GM23338 (cell line): ENCODE measurements at regions not wholly inside any gene's neighbourhood (a gene's known extent, or its start where the extent isn't known, plus 50 kb on each side); places are given as distances from the start of the nearest gene placed in this dataset.

Experiments used
- CTCF ChIP-seq, 2 experiments: fragments of 200-600 bp in 1 of 2; sonication (generic) in 1 of 2; conservative IDR thresholded peaks; 2 replicates each; pipeline versions ENCODE4 v1.5.1 to v1.6.1; 2016 to 2017; ENCODE audit warnings: antibody characterized with exemption in 2 of 2, low read depth in 2 of 2, mild to moderate bottlenecking in 2 of 2, moderate library complexity in 1 of 2
- EZH2 ChIP-seq: fragments of 200-600 bp; sonication (generic); IDR thresholded peaks from one replicate; pipeline ENCODE4 v1.8.0; 2017; ENCODE audit warnings: antibody characterized with exemption, mild to moderate bottlenecking, low read depth; ENCODE audit not compliant: unreplicated experiment
- EZH2phosphoT487 ChIP-seq: fragments of 200-600 bp; sonication (generic); IDR thresholded peaks from one replicate; pipeline ENCODE4 v1.8.1; 2018; ENCODE audit warnings: antibody characterized with exemption; ENCODE audit not compliant: unreplicated experiment
- NANOG ChIP-seq: IDR thresholded peaks from 2 replicates; pipeline ENCODE4 v1.6.1; 2016; ENCODE audit warnings: antibody characterized with exemption, borderline replicate concordance
- POLR2AphosphoS5 ChIP-seq: IDR thresholded peaks from 2 replicates; pipeline ENCODE4 v1.6.1; 2016; ENCODE audit warnings: antibody characterized with exemption, low read depth
- ZNF331 ChIP-seq: fragments of 250-450 bp; sonication (Bioruptor Pico); IDR thresholded peaks from 2 replicates; pipeline ENCODE4 v1.5.0; 2020; ENCODE audit warnings: low read depth, mild to moderate bottlenecking, moderate library complexity

- TF ChIP-seq CTCF (conservative IDR thresholded peaks at IDR 0.05; ENCODE audit: low read depth in 2 of 2) (no peak), POLR2AphosphoS5 (no peak), EZH2 (no peak), ZNF331 (CRISPR knock-in tag) (no peak), EZH2phosphoT487 (no peak), NANOG (no peak)
Observed at GRCh38 chr14:49160983-49161382, 425.2 kb downstream of the RPS29 start.
